SK-N-SH treated with all-trans-retinoic acid at 6 μM for 48 hours (cell line): ENCODE measurements at regions not wholly inside any gene's neighbourhood (a gene's known extent, or its start where the extent isn't known, plus 50 kb on each side); places are given as distances from the start of the nearest gene placed in this dataset.

Experiments used
- ARNTL ChIP-seq: fragments of 450-650 bp; formaldehyde crosslinking; IDR thresholded peaks from 2 replicates; pipeline ENCODE4 v1.5.0; 2020; ENCODE audit warnings: low read depth, mild to moderate bottlenecking, moderate library complexity, borderline replicate concordance
- BACH2 ChIP-seq: fragments of 250-450 bp; sonication (Bioruptor Pico); IDR thresholded peaks from 2 replicates; pipeline ENCODE4 v1.9.0; 2021; ENCODE audit warnings: mild to moderate bottlenecking, borderline replicate concordance
- CREB5 ChIP-seq: fragments of 250-450 bp; sonication (Bioruptor Pico); IDR thresholded peaks from 2 replicates; pipeline ENCODE4 v1.5.1; 2020; ENCODE audit warnings: low read depth, mild to moderate bottlenecking, moderate library complexity
- ESRRG ChIP-seq: fragments of 250-450 bp; sonication (Bioruptor Pico); IDR thresholded peaks from 2 replicates; pipeline ENCODE4 v1.6.1; 2021; ENCODE audit warnings: mild to moderate bottlenecking
- PATZ1 ChIP-seq: fragments of 250-450 bp; sonication (Bioruptor Pico); IDR thresholded peaks from 2 replicates; pipeline ENCODE4 v1.8.0; 2020; ENCODE audit warnings: mild to moderate bottlenecking, moderate library complexity, borderline replicate concordance
- RARB ChIP-seq: fragments of 250-450 bp; sonication (Bioruptor Pico); IDR thresholded peaks from 2 replicates; pipeline ENCODE4 v1.8.0; 2021; ENCODE audit warnings: mild to moderate bottlenecking, moderate library complexity
- TCF4 ChIP-seq: fragments of 250-450 bp; sonication (Bioruptor Pico); IDR thresholded peaks from 2 replicates; pipeline ENCODE4 v1.8.0; 2021; ENCODE audit warnings: mild to moderate bottlenecking, moderate library complexity, borderline replicate concordance
- TOX ChIP-seq: fragments of 250-450 bp; sonication (Bioruptor Pico); IDR thresholded peaks from 2 replicates; pipeline ENCODE4 v1.8.0; 2021; ENCODE audit warnings: mild to moderate bottlenecking, moderate library complexity, borderline replicate concordance
- ZC3H10 ChIP-seq: fragments of 250-450 bp; sonication (Bioruptor Pico); IDR thresholded peaks from 2 replicates; pipeline ENCODE4 v1.5.1; 2021; ENCODE audit warnings: mild to moderate bottlenecking, moderate library complexity
- ZFP3 ChIP-seq: fragments of 250-450 bp; sonication (Bioruptor Pico); IDR thresholded peaks from 2 replicates; pipeline ENCODE4 v1.5.0; 2020; ENCODE audit warnings: mild to moderate bottlenecking, moderate library complexity
- ZNF565 ChIP-seq: fragments of 450-650 bp; formaldehyde crosslinking; conservative IDR thresholded peaks from 2 replicates; pipeline ENCODE4 v1.5.0; 2020; ENCODE audit warnings: low read depth, mild to moderate bottlenecking, moderate library complexity
- ZNF70 ChIP-seq: fragments of 450-650 bp; formaldehyde crosslinking; IDR thresholded peaks from 2 replicates; pipeline ENCODE4 v1.5.0; 2020; ENCODE audit warnings: mild to moderate bottlenecking, moderate library complexity
- ZNF8 ChIP-seq: fragments of 450-650 bp; formaldehyde crosslinking; IDR thresholded peaks from 2 replicates; pipeline ENCODE4 v1.5.0; 2020; ENCODE audit warnings: mild to moderate bottlenecking, moderate library complexity

- no peak for TF ChIP-seq PATZ1 (CRISPR knock-in tag)
- TF ChIP-seq ESRRG (CRISPR knock-in tag): no peak
- no peak for TF ChIP-seq TCF4
- TF ChIP-seq ZC3H10 (CRISPR knock-in tag): no peak
- TF ChIP-seq ZNF70 (CRISPR knock-in tag): no peak
- no peak for TF ChIP-seq ARNTL (CRISPR knock-in tag)
- no peak for TF ChIP-seq CREB5 (CRISPR knock-in tag)
- TF ChIP-seq RARB: no peak
- no peak for TF ChIP-seq ZNF565
- TF ChIP-seq TOX (CRISPR knock-in tag): no peak
- TF ChIP-seq ZFP3 (CRISPR knock-in tag): no peak
- no peak for TF ChIP-seq ZNF8 (CRISPR knock-in tag)
- no peak for TF ChIP-seq BACH2
These were observed 86.9 kb upstream of the SPATA31D4 start for GRCh38 chr9:81841333-81841732.
